Cardiac fibroblast (primary cell): ENCODE measurements at regions not wholly inside any gene's neighbourhood (a gene's known extent, or its start where the extent isn't known, plus 50 kb on each side); places are given as distances from the start of the nearest gene placed in this dataset.

ENCODE experiments used
- DNase-seq, 2 donors: peaks; one replicate each; pipeline versions ENCODE4 v3.0.0 to v3.0.0-alpha.2; 2010; ENCODE audit warnings: low read depth in 2 of 2
- H3K4me3 ChIP-seq, 2 donors: replicated peaks in 1 of 2; 1 replicate in 1 of 2; 2 replicates in 1 of 2; pipeline ENCODE4 v1.5.1; 2011; ENCODE audit warnings: low read depth in 2 of 2, low read length in 2 of 2, mild to moderate bottlenecking in 2 of 2, moderate library complexity in 1 of 2
- TF ChIP-seq, protein P1 (sequence below): IDR thresholded peaks from one replicate; pipeline ENCODE4 v1.5.1; 2011; ENCODE audit warnings: low read depth, mild to moderate bottlenecking, low read length, inconsistent platforms

DNA sequence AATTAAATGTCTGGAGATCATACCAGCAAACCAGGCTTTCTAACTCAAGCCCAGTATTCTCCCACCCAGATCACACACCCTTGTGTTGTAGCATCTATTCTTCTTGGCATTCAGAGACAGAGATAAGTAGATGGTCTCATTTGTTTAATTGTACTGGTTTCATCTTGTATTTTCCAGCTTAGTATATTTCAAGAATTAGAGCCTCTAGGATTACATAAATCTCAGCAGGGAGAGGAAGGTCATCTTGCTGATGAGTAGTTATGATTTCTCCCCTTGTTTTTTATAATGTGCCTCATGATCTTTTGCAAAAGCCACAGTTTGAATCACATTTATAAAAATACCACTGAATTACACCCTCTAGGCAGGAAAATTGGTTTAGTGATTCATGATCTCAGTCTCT lies 106.6 kb upstream of the NRSN1 start:
- TF ChIP-seq, protein P1, sequence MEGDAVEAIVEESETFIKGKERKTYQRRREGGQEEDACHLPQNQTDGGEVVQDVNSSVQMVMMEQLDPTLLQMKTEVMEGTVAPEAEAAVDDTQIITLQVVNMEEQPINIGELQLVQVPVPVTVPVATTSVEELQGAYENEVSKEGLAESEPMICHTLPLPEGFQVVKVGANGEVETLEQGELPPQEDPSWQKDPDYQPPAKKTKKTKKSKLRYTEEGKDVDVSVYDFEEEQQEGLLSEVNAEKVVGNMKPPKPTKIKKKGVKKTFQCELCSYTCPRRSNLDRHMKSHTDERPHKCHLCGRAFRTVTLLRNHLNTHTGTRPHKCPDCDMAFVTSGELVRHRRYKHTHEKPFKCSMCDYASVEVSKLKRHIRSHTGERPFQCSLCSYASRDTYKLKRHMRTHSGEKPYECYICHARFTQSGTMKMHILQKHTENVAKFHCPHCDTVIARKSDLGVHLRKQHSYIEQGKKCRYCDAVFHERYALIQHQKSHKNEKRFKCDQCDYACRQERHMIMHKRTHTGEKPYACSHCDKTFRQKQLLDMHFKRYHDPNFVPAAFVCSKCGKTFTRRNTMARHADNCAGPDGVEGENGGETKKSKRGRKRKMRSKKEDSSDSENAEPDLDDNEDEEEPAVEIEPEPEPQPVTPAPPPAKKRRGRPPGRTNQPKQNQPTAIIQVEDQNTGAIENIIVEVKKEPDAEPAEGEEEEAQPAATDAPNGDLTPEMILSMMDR: no peak
- DNase-seq: no peak
- no peak overlapping the region for H3K4me3 ChIP-seq

DNA sequence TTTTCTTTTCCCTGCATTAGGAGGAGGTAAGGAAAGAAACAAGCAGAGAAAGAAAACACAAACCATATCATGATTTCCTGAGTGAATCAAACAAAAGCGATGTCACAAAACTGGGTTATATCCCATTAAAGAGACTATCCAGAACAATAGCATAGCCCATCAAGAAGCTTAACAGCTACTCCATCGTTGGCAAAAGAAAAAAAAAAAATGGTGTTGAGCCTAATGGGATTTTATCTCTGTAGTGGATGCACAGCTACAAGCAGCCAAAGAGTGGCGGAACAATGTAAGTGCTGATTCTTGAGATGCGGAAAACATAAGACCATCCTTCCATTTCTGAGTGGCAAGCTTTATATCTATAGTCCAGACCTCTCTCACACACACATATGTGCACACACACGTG lies 106.2 kb upstream of the NRSN1 start:
- H3K4me3 ChIP-seq: no peak overlapping the region
- DNase-seq: no peak
- TF ChIP-seq, protein P1: no peak

DNA sequence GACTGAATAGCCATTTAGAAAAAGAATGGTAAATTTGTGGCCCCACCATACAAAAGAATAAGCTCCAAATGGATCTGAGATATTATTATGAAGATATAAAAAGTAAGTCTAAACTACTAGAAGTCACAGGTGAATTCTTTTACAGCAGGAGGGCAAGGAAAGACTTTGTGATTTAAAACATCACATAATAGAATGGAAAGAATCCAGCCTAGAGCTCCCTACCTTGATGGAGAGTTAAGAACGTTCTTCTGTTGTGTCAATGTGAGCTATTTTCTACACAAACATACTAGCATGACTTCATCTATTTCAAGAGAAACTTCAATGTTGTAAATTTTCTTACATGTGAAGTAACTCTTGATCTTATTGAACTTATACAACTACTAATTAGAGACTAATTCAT lies 100.0 kb upstream of the NRSN1 start:
- DNase-seq: no peak
- H3K4me3 ChIP-seq: no peak overlapping the region
- TF ChIP-seq, protein P1: no peak

DNA sequence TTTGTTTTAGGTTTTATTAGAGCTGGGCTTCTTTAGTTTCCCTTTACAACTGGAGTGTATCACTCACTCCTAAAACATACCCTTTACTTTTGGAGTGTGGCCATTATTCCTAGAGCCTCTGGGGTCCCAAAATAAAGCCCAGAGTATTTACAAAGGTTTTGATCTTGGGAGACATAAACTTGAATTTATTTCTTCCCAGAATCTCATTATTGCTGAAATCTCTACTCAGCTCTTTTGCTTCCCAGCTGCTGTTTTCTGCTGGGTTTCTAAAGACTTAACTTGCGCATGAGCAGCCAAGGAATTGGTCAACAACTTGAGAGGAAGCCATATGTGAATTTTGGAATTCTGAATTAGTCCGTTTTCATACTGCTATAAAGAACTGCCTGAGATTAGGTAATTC lies 94.5 kb upstream of the NRSN1 start:
- no peak for DNase-seq
- no peak overlapping the region for H3K4me3 ChIP-seq
- TF ChIP-seq, protein P1: no peak

DNA sequence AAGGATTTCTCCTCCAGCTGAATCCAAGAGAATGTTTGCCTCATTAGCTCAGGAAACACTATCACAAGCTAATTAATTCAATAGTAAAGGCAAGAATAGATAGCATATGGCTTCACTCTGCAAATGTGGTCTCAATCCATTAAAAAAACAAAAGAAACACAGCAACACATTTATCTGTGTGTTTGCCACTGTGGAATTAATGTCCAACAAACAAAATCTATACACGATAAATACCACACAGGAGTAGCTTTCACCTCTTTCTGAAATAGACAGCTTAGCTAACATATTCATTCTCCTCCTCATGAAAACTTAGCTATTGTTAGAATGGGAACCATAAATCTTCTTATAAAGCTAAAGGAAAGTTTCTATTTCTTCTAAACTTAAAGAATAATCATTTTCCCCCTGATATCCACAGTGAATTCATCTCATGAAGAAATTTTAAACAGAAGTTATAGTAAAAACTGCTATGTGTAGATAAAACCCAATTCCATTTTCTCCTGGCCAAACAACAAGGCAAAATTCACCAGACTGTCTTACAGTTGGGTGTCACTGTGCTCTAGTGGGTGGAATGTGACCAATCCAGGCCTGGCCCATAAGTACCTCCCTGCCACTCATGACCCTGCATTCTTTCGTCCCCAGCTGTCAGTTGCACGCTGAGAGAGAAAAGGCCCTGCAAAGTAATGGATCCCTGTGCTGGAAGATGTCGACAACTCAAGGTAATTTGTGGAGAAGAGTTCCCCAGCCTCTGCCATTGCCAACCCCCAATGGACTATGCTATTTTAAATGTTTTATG lies 92.9 kb upstream of the NRSN1 start:
- TF ChIP-seq, protein P1: no peak
- no peak for DNase-seq
- no peak overlapping the region for H3K4me3 ChIP-seq

DNA sequence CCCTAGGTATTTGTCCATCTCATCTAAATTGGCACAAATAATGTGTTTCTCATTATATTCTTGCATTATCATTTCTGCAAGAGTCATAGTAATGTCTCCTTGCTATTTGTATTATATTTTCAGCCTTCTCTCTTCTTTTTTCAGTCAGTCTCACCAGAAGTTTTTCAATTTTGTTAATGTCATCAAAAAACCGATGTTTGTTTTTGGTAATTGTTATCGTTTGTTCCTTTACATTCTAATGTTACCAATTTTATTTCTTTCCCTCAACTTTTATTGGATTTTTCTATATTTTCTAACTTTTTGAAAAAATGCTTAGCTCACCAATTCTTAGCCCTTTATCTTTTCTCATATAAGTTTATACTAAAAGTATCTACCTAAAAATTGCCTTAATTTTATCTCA lies 82.2 kb upstream of the NRSN1 start:
- TF ChIP-seq, protein P1: no peak
- DNase-seq: no peak
- H3K4me3 ChIP-seq: no peak overlapping the region
